Astrocyte of the spinal cord (primary cell): ENCODE measurements at regions not wholly inside any gene's neighbourhood (a gene's known extent, or its start where the extent isn't known, plus 50 kb on each side); places are given as distances from the start of the nearest gene placed in this dataset.

ENCODE experiments used
- DNase-seq: peaks from one replicate; pipeline ENCODE4 v3.0.0; 2011; ENCODE audit warnings: low read depth, low spot score
- H3K4me3 ChIP-seq: 2 replicates; pipeline ENCODE4 v1.5.1; 2011; ENCODE audit warnings: low read depth, mild to moderate bottlenecking, low read length, moderate library complexity
- in situ Hi-C: cut with HindIII; loops from 2 replicates; pipeline ENCODE4 v1.10.0; 2017; ENCODE audit warnings: low sequenced_read_pairs
- TF ChIP-seq, protein P1 (sequence below): IDR thresholded peaks from 2 replicates; pipeline ENCODE4 v1.5.1; 2012; ENCODE audit warnings: low read depth, mild to moderate bottlenecking, low read length, inconsistent platforms

DNA sequence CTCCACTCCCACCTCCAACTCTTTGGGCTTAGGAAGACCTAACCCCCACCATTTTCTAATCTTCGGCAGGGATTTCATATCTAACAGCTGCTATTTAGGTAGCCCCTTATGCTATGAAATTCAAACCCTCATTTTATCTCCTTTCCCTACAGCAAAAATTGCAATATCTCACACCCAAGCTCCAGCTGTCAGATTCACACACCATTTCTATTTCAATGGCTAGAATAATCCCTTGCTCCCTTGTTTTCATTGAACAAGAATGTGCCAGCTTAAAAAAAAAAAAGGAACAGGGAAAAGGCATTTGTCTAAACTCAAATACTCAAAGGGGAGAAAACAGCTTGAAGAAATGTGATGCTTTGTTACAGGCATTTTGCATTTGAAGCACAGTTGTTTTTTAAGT is 850.6 kb upstream of the ACVR2A start:
- TF ChIP-seq, protein P1, sequence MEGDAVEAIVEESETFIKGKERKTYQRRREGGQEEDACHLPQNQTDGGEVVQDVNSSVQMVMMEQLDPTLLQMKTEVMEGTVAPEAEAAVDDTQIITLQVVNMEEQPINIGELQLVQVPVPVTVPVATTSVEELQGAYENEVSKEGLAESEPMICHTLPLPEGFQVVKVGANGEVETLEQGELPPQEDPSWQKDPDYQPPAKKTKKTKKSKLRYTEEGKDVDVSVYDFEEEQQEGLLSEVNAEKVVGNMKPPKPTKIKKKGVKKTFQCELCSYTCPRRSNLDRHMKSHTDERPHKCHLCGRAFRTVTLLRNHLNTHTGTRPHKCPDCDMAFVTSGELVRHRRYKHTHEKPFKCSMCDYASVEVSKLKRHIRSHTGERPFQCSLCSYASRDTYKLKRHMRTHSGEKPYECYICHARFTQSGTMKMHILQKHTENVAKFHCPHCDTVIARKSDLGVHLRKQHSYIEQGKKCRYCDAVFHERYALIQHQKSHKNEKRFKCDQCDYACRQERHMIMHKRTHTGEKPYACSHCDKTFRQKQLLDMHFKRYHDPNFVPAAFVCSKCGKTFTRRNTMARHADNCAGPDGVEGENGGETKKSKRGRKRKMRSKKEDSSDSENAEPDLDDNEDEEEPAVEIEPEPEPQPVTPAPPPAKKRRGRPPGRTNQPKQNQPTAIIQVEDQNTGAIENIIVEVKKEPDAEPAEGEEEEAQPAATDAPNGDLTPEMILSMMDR: no peak
- H3K4me3 ChIP-seq: no peak overlapping the region
- DNase-seq: no peak
- in situ Hi-C loops: no loop called here

DNA sequence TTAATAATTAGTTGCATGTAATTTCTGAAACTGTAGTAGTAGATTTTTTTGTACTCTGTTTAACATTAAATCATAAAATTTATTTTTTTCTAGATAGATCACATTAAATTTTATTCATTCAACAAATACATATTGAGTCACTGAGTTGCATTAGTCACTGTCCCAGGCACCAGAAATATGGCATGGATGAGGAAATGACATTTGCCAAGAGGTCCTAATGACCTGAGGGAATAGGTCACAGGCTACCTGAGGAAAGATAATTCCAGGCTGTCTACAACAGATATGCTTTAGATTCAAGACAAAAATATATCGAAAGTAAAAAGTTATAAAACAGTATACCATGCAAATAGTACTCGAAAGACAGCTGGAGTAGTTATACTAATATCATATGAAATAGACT is 852.4 kb upstream of the ACVR2A start:
- H3K4me3 ChIP-seq: no peak overlapping the region
- no peak for DNase-seq
- in situ Hi-C loops: no loop called here
- TF ChIP-seq, protein P1: no peak

DNA sequence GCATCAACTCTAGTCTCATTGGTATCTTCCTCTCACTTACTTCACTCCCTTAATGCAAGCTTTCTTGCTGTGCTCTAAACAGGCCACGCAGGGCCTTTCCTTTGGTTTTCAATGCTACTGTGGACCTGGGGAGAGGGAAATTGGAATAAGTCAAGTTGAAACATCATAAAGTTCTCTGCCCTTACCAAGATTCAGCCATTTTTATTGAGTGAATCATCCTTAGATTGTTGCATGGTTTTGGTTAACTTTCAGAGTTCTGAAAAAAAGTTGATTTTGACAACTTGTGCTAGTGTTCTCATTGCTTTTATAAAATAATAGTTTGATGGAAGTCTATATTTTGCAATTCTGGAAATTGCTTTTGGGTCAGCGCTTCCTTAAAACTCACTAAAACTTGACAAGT is 852.8 kb upstream of the ACVR2A start:
- TF ChIP-seq, protein P1: no peak
- DNase-seq: peak; percentile 41
- in situ Hi-C loops: no loop called here
- no peak overlapping the region for H3K4me3 ChIP-seq

DNA sequence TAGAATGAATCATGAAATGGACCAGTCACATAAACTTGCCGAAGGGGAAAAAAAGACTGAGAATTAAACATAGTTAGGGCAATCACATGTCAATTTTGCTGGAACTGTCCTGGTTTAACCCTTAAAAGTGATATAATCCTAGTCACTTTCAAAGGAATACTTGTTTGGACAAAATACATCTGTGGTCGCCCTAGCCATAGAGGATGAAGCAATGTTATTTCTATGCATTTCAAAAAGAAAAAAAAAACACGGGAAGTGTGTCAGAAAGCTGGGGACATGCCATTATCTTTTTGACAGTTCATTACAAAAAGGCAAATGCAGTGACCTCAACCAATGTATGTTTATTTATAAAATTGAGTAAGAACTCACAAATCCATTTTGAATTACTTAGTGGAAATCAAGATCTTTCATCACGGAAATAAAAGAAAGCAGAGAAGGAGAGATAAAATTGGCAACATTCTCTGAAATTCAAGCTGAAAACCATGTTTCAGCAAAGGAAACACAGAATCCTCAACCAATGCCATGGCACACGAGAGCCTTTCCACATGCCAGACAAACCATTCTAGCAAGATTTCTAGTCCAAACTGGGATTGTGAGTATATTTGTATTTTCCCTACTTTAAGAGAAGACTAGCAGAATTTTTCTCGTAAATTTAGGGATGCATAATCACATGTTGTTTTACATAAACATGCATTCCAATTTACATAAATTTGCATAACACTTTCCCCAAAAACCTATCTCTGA is 854.3 kb upstream of the ACVR2A start:
- peak; percentile 52 for DNase-seq
- H3K4me3 ChIP-seq: no peak overlapping the region
- in situ Hi-C loops: no loop called here
- TF ChIP-seq, protein P1: no peak

DNA sequence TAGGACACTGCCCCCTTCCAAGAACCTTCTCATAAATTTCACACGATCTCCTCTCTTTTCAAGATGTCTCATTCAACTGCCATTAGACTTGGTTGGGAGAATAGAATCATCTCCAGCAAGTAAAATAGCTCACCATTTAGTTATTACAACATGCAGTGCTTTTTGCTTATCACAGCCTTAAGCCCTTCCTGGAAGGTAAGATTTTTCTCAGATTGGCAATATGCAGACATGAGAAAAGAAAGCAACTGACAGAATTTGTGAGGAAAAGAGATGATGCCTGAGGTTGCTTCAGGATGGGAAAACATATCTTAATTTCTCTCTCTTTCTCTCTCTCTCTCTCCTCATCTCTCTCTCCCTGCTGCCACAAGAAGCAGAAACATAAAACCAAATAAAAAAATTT is 855.1 kb upstream of the ACVR2A start:
- H3K4me3 ChIP-seq: no peak overlapping the region
- peak; percentile 32 for DNase-seq
- TF ChIP-seq, protein P1: no peak
- in situ Hi-C loops: loop anchor here (10.0 kb wide), 1 partner anchor 45 kb away; no protein-coding TSS in a partner anchor

DNA sequence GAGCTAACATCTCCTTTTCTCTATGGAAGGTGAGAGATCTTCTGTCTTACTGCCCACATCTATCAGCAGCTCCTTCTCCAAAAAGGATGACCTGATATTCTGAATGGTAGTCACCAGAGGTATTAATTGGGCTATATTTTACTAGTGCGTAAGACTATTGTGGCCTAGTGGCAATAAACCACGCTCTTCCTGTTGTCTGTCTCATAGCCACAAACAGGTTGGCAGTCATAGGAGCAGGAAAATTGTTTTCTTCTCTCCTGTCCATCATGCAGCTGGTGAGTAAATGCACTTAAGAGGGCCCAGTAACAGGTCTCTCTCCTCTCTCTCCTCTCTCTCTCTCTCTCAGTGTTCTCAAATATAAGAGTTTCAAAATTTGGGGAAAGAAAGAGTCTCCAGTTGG is 856.8 kb upstream of the ACVR2A start:
- no peak overlapping the region for H3K4me3 ChIP-seq
- in situ Hi-C loops: loop anchor here (10.0 kb wide), 1 partner anchor 47 kb away; no protein-coding TSS in a partner anchor
- DNase-seq: no peak
- TF ChIP-seq, protein P1: no peak
